ENCODE measurements at regions not wholly inside any gene's neighbourhood (a gene's known extent, or its start where the extent isn't known, plus 50 kb on each side); places are given as distances from the start of the nearest gene placed in this dataset.

DNA sequence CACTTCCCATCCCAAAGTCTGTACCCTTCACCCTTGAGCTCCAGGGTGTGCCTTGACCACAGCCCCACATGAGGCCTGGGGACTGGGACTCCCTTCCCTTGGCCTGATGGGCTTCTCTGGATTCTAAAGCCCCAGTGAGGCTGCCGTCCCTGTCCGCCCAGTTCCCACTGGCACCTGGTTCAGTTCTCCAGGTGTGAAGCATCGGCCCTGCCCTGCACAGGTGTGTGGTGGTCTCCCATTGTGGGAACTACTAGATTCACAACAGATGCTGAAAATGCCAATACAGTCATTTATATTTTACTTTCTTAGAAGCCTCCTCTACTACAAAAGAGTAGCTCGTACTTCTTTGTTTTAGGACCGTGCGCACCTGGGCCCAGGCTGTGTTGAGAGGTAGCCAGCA, 72.8 kb downstream of the TTLL2 start:
- Histone ChIP-seq H3K36me3 (replicated peaks in 1 of 2; ENCODE audit: control insufficient read depth in 1 of 2, insufficient read depth in 2 of 2, low read length in 2 of 2) (no peaks in the 10 kb centered on the region), H3K79me2 (ENCODE audit: insufficient read depth, low read length) (no peaks in the 10 kb centered on the region), H2AFZ (ENCODE audit: low read length) (no peak overlapping the region), H3K4me1 (ENCODE audit: insufficient read depth, low read length) (peaks cover 81% of the 10 kb centered on the region), H3K27ac (ENCODE audit: extremely low read length, insufficient read depth, low read length) (peak overlapping the region; percentile 75), H3K9me3 (ENCODE audit: low read length) (no peaks in the 10 kb centered on the region), H3K4me2 (ENCODE audit: low read depth, low read length) (peak overlapping the region; percentile 76), H3K27me3 (ENCODE audit: control insufficient read depth in 1 of 2, insufficient read depth in 2 of 2, low read length in 2 of 2) (peaks cover 1 to 24% of the 10 kb centered on the region in 2 experiments; a peak in 4 of 5 replicates), H3K4me3 (replicated peaks in 1 of 3; ENCODE audit: insufficient read depth in 1 of 3, low read depth in 2 of 3, low read length in 3 of 3) (peak overlapping the region in 1 of 3 experiments; percentile 23; a peak in 1 of 6 replicates), H4K20me1 (ENCODE audit: insufficient read depth, low read length) (no peaks in the 10 kb centered on the region), H3K9ac (ENCODE audit: insufficient read depth, low read depth, low read length) (peak overlapping the region; percentile 12; the same call in 1 of the 2 replicates)
- ATAC-seq (peak; percentile 1), FAIRE-seq (no peak), DNase-seq (ENCODE audit: low spot score) (no peak)
- ChIA-PET POLR2A (interaction anchor here (1.3 to 2.9 kb wide), 2 partner anchors 24 to 26 kb away, joined by 3 to 13 read pairs; no protein-coding TSS in a partner anchor), CTCF (ENCODE audit: low intra/inter-chr PET ratio, low total read pairs) (no interaction called here)
- intact Hi-C loops (cut with micrococcal nuclease; ENCODE audit: unreplicated experiment), result loop anchor here (2.0 kb wide), 1 partner anchor 23 kb away; no protein-coding TSS in a partner anchor
- 52% methylated on average over 6 of the region's 6 CpGs for WGBS (ENCODE audit: low lambda C conversion rate)
- in situ Hi-C loops (cut with HindIII; ENCODE audit: extremely low pct_ligation_motif_present, low pct_unique_long_range_greater_than_20kb), result no loop called here
- no TSS peak for BruUV-seq (replicated peaks)
- TF ChIP-seq, protein P1, sequence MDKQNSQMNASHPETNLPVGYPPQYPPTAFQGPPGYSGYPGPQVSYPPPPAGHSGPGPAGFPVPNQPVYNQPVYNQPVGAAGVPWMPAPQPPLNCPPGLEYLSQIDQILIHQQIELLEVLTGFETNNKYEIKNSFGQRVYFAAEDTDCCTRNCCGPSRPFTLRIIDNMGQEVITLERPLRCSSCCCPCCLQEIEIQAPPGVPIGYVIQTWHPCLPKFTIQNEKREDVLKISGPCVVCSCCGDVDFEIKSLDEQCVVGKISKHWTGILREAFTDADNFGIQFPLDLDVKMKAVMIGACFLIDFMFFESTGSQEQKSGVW (CRISPR knock-in tag; IDR thresholded peaks at IDR 0.05; ENCODE audit: borderline replicate concordance), result no peak
- TF ChIP-seq CENPX (CRISPR knock-in tag; IDR thresholded peaks at IDR 0.05) (no peak), ZNF30 (CRISPR knock-in tag; IDR thresholded peaks at IDR 0.05) (no peak), MAZ (IDR thresholded peaks at IDR 0.05; ENCODE audit: borderline replicate concordance, low read depth, low read length) (no peak), MAZ (CRISPR knock-in tag; IDR thresholded peaks at IDR 0.05; ENCODE audit: low read depth) (no peak), ZZZ3 (CRISPR knock-in tag; IDR thresholded peaks at IDR 0.05; ENCODE audit: borderline replicate concordance) (0 out of 2 replicates have a peak, but pooled peaks have one; percentile 6), RXRB (CRISPR knock-in tag; IDR thresholded peaks at IDR 0.05; ENCODE audit: borderline replicate concordance) (no peak), ZNF546 (CRISPR knock-in tag; conservative IDR thresholded peaks at IDR 0.05) (peak; percentile 11; the same call in 1 of the 2 replicates), ZNF44 (CRISPR knock-in tag; IDR thresholded peaks at IDR 0.05) (no peak), RAD51 (IDR thresholded peaks at IDR 0.05; ENCODE audit: borderline replicate concordance) (no peak), TGIF2 (CRISPR knock-in tag; IDR thresholded peaks at IDR 0.05) (no peak)
- TF ChIP-seq, protein P2, sequence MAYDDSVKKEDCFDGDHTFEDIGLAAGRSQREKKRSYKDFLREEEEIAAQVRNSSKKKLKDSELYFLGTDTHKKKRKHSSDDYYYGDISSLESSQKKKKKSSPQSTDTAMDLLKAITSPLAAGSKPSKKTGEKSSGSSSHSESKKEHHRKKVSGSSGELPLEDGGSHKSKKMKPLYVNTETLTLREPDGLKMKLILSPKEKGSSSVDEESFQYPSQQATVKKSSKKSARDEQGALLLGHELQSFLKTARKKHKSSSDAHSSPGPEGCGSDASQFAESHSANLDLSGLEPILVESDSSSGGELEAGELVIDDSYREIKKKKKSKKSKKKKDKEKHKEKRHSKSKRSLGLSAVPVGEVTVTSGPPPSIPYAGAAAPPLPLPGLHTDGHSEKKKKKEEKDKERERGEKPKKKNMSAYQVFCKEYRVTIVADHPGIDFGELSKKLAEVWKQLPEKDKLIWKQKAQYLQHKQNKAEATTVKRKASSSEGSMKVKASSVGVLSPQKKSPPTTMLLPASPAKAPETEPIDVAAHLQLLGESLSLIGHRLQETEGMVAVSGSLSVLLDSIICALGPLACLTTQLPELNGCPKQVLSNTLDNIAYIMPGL (CRISPR knock-in tag; IDR thresholded peaks at IDR 0.05; ENCODE audit: borderline replicate concordance in 1 of 2, low read depth in 1 of 2), result no peak
- TF ChIP-seq, protein P3, sequence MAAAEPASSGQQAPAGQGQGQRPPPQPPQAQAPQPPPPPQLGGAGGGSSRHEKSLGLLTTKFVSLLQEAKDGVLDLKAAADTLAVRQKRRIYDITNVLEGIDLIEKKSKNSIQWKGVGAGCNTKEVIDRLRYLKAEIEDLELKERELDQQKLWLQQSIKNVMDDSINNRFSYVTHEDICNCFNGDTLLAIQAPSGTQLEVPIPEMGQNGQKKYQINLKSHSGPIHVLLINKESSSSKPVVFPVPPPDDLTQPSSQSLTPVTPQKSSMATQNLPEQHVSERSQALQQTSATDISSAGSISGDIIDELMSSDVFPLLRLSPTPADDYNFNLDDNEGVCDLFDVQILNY (CRISPR knock-in tag; conservative IDR thresholded peaks at IDR 0.05), result no peak
- TF ChIP-seq, protein P4, sequence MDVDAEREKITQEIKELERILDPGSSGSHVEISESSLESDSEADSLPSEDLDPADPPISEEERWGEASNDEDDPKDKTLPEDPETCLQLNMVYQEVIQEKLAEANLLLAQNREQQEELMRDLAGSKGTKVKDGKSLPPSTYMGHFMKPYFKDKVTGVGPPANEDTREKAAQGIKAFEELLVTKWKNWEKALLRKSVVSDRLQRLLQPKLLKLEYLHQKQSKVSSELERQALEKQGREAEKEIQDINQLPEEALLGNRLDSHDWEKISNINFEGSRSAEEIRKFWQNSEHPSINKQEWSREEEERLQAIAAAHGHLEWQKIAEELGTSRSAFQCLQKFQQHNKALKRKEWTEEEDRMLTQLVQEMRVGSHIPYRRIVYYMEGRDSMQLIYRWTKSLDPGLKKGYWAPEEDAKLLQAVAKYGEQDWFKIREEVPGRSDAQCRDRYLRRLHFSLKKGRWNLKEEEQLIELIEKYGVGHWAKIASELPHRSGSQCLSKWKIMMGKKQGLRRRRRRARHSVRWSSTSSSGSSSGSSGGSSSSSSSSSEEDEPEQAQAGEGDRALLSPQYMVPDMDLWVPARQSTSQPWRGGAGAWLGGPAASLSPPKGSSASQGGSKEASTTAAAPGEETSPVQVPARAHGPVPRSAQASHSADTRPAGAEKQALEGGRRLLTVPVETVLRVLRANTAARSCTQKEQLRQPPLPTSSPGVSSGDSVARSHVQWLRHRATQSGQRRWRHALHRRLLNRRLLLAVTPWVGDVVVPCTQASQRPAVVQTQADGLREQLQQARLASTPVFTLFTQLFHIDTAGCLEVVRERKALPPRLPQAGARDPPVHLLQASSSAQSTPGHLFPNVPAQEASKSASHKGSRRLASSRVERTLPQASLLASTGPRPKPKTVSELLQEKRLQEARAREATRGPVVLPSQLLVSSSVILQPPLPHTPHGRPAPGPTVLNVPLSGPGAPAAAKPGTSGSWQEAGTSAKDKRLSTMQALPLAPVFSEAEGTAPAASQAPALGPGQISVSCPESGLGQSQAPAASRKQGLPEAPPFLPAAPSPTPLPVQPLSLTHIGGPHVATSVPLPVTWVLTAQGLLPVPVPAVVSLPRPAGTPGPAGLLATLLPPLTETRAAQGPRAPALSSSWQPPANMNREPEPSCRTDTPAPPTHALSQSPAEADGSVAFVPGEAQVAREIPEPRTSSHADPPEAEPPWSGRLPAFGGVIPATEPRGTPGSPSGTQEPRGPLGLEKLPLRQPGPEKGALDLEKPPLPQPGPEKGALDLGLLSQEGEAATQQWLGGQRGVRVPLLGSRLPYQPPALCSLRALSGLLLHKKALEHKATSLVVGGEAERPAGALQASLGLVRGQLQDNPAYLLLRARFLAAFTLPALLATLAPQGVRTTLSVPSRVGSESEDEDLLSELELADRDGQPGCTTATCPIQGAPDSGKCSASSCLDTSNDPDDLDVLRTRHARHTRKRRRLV (CRISPR knock-in tag; IDR thresholded peaks at IDR 0.05), result 0 out of 2 replicates have a peak, but pooled peaks have one; percentile 12
